Body of pancreas (tissue), 4 donors: ENCODE measurements at regions not wholly inside any gene's neighbourhood (a gene's known extent, or its start where the extent isn't known, plus 50 kb on each side); places are given as distances from the start of the nearest gene placed in this dataset.

Experiments
- CTCF ChIP-seq, 7 experiments: fragments of 450-650 bp in 4 of 7; fragments of 200-600 bp in 3 of 7; sonication (generic) in 3 of 7; IDR thresholded peaks; one replicate each; pipeline ENCODE4 v1.5.1; 2016 to 2019; ENCODE audit warnings: antibody characterized with exemption in 7 of 7
- POLR2A ChIP-seq, 3 donors: fragments of 450-650 bp; IDR thresholded peaks; one replicate each; pipeline ENCODE4 v1.6.1; 2016; ENCODE audit warnings: antibody characterized with exemption in 3 of 3, mild to moderate bottlenecking in 2 of 3

GRCh38 chr4:56224641-56225040 is 162.7 kb downstream of the AASDH start:
- no peak for TF ChIP-seq CTCF (IDR thresholded peaks at IDR 0.05)
- no peak for TF ChIP-seq POLR2A (IDR thresholded peaks at IDR 0.05)
